ENCODE measurements at regions not wholly inside any gene's neighbourhood (a gene's known extent, or its start where the extent isn't known, plus 50 kb on each side); places are given as distances from the start of the nearest gene placed in this dataset.

DNA sequence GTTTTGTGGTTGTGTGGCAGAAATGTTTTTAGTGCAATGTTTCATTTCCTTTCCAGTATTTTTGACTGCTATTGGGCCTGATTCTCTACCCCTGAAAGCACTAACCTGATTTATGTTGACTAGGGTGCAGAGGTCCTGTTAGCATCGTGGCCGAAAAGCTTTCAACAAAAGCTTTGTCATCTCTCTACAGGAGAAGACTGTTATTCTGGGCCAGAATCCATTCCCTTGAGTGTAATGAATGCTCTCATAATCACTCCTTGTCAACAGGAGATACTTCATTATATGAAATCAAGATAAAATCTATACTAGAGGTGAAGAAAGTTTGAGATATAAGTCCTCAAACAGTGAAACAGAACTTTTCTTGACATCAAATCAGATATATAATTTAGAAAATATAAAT lies 195.5 kb downstream of the ZNF330 start:
- TF ChIP-seq, protein P1, sequence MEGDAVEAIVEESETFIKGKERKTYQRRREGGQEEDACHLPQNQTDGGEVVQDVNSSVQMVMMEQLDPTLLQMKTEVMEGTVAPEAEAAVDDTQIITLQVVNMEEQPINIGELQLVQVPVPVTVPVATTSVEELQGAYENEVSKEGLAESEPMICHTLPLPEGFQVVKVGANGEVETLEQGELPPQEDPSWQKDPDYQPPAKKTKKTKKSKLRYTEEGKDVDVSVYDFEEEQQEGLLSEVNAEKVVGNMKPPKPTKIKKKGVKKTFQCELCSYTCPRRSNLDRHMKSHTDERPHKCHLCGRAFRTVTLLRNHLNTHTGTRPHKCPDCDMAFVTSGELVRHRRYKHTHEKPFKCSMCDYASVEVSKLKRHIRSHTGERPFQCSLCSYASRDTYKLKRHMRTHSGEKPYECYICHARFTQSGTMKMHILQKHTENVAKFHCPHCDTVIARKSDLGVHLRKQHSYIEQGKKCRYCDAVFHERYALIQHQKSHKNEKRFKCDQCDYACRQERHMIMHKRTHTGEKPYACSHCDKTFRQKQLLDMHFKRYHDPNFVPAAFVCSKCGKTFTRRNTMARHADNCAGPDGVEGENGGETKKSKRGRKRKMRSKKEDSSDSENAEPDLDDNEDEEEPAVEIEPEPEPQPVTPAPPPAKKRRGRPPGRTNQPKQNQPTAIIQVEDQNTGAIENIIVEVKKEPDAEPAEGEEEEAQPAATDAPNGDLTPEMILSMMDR (IDR thresholded peaks at IDR 0.05; ENCODE audit: extremely low read depth in 1 of 2, insufficient read depth in 1 of 2, low read depth in 1 of 2, low read length in 2 of 2), result no peak
- TF ChIP-seq POLR2AphosphoS5 (IDR thresholded peaks at IDR 0.05; ENCODE audit: insufficient read depth, low read depth, low read length) (no peak), EZH2 (IDR thresholded peaks at IDR 0.05; ENCODE audit: borderline replicate concordance, low read depth, low read length, severe bottlenecking) (no peak), FOS (IDR thresholded peaks at IDR 0.05; ENCODE audit: borderline replicate concordance, insufficient read depth, low read length) (no peak), JUN (IDR thresholded peaks at IDR 0.05; ENCODE audit: borderline replicate concordance, insufficient read depth, insufficient read length, low read depth) (no peak), POLR2A (IDR thresholded peaks at IDR 0.05; ENCODE audit: low read depth, low read length) (no peak)
